ENCODE measurements at regions not wholly inside any gene's neighbourhood (a gene's known extent, or its start where the extent isn't known, plus 50 kb on each side); places are given as distances from the start of the nearest gene placed in this dataset.
A peak's percentile ranks its signal among the peaks of the same experiment; 100 is the strongest.
"Not testable (repeated sequence)": the region's sequence is repeated elsewhere in the genome, so short reads cannot be mapped to it uniquely, and the experiment has no call there.

DNA sequence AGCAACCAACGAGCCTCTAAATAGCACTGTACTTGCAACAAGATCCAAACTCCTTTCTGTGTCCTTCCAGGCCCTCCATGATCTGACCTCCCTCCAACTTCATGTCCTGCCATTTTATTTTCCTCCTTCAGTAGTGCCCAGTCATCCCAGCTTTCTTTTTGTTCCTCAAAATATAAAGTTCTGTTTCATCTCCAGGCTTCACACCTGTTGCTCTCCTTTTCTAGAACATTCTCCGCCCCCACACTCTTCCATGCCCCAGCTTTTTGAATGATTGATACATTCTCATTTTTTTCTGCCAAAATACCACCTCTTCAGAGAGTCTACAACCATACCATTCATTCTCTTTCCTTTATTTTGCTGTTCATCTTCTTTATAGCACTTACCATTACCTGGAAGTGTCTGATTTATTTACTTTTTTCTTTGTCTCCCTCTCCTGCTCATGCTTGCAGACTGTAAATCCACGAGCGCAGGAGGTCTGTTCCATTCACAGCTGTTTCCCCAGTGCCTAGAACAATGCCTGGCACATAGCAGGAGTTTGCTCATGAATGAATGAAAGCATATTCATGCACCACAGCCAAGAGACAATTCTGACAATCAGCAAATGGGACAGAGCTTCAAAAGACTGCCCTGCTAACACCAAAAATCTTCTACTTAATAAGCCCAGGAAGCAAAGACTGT is 296.4 kb downstream of the RPAP3 start:
- DNase-seq = no peak

DNA sequence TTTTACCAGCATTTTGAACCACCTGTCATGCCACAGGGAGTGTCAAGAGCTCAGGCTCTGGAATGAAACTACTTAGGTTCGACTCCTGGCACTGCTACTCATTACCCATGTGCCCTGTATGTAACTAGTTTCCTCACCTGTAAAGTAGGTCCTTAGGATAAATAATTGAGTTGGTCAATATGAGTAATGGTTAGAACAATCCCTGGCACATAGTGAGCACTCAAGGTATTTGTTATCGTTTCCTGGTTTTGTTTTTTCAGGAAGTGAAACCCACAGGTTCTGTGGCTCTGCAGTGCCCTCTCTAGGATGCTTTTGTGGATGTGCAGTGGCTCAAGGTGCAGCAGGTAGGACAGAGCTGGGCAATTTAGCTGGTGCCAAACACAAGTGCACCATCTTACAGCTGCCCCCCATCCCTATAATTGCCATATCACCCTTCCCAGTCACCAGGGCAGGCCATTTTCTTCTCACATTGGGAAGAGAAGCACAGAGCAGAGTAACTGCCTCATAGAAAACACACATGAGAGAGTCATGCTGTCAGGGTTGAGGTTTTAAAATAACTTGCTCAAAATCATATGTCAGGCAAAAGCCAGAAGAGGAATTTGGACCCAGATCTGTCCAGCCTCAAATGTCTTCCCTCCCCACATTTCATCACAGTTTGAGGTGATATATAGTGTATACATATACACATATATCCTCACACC is 297.5 kb downstream of the RPAP3 start:
- DNase-seq = no peak

DNA sequence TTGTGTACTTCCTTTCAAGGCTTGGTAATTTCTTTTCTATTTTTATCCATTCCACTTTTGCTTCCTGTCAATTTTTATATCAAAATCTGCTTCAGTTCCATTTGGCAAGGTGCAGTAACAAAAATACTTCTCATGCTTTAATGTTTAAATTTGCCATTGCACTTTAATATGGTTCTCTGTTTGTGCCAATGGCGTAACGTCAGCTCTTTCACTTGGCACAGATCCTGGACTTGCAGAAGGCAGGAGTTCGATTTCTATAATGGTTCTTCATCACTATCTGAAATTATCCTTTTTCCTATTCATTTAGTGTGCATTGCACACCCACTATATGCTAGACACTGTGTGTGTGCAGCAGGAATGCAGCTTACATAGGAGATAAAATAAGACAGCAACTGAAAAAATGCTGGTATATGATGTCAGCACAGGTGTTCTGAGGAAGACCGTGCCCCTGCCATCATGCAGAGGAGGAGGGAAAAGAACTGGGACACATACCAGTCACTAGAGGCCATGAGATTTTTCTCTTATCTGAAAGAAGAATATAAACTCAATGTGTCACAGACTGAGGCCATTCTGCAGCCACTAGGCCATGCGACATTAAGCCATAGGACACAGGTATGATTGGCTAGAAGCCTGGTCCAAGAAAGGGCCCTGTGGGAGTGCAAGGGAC is 298.2 kb downstream of the RPAP3 start:
- no peak for DNase-seq

GRCh38 chr12:47403681-47404080 is 302.1 kb downstream of the RPAP3 start:
- DNase-seq = no peak

- not testable (repeated sequence) for DNase-seq
Measured at GRCh38 chr12:47401196-47401595, 304.6 kb downstream of the RPAP3 start.

- DNase-seq = no peak
Measured at GRCh38 chr12:47400266-47400665, 305.6 kb downstream of the RPAP3 start.

DNA sequence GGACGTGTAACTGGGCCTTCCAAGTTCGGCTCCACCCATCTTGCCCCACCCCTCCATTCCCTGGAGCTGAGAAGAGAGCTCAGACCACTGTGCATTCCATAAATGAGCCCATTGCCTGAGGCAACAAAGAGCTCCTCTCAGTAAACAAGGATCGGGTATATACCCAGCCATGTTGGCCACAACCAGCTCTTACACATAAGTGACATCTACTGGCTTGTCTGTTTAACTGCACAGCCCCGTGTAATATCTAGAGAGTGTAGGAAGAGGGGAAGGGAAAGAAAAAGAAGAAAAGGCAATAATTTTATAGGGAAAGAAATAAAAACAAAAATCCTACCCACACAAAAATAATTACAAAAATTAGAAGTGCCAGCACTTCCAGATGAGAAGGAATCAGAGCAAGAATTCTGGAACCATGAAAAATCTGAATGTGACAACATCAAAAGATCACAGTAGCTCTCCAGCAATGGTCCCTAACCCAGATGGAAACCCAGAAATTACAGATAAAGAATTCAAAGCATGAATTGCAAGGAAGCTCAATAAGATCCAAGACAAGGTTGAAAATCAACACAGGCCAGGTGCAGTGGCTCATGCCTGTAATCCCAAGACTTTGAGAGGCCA is 308.1 kb downstream of the RPAP3 start:
- DNase-seq = no peak

GRCh38 chr12:47396902-47397663 is 308.7 kb downstream of the RPAP3 start:
- DNase-seq = no peak

- no peak for DNase-seq
Measured at GRCh38 chr12:47394070-47394469, 311.8 kb downstream of the RPAP3 start.

GRCh38 chr12:47393403-47393790 is 312.4 kb downstream of the RPAP3 start:
- no peak for DNase-seq

DNA sequence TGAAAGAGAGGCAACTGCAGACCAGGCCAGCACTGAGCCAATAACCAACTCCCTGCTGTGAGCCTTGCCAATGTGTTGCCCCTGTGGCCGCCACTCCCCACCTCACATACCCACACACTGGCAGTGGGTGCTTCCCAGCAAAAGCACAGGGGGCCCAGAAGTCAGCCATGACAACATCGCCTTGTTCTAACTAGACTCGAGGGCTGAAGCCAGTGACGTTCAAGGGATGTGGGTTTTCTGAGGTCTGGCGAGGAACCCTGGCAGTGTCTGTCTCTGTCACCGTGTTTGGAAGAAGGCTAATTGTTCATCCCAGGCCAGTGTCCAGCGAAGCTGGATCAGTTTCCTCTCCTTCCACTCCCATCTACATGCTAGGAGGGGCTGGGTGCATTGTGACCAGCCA is 311.8 kb upstream of the AMIGO2 start:
- no peak for DNase-seq

DNA sequence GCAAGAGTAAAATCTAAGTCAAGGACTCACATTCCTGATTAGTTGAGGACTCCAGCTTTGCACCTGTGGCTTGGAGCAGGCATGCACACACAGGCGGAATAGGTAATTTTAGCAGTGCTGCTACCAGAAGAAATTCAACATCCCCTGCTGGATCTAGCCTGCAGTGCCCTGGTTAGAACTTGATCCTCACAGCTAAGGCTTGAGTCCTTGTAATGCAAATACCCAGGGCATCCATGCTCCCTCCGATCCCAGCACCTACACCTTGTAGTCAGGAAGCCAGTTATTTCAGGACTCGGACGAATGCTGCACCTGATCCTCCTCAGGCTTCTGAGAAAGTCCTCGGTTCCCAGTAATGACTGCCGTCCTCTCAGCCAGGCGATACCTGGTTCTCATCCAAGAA is 309.0 kb upstream of the AMIGO2 start:
- DNase-seq = no peak

- DNase-seq = no peak
Measured at GRCh38 chr12:47387994-47388393, 308.2 kb upstream of the AMIGO2 start.

DNA sequence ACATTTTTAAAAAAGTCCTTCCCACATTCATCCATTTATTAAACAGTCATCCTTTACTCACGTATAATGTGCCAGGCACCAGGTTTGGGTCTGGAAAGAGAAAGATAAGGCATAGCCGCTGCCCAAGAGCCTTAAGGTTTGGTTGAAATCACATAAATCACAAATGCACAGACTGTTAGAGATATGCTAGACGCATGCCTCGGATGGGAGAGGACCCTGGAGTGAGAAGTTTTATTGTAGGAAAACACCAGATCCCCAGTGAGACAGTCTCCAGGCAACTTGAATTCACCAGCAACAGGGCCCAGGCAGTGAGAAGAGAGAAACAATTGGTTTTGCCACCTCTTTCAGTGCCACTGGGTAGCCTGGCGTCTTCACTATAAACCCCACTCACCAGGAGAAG is 305.9 kb upstream of the AMIGO2 start:
- DNase-seq = no peak

DNA sequence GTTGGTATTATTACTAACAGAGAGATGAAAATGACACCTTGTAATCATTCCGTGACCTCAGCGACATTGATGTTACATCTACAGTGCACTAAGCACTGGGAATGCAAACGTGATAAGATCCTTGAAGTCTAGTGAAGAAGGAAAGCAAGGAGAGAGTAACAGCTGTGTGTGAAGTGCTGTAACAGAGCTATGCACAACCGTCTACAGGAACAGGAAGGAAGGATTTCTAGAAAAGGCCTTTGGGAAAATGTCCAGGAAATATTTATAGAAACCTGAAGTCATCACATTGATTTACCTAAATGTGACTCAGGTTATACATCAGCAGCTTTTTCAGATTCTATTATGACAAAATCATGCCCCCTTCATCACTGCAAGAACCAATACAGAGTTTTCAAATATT is 304.2 kb upstream of the AMIGO2 start:
- DNase-seq = no peak

DNA sequence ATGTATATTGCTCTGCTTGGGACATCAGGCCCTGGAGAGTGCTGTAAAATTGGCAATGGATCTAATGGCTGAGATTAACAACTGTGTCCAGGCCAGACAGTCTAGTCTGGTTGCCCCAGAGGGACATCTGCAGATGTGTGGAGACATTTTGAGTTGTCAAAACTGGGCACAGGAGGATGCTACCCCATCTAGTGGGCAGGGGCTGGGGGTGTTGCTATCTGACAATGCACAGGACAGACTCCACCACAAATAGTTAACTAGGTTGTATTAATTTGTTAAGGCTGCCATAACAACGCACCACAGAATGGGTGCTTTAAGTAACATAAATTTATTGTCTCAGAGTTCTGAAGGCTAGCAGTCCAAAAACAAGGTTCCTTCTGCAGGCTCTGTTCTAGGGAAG is 302.5 kb upstream of the AMIGO2 start:
- no peak for DNase-seq

DNA sequence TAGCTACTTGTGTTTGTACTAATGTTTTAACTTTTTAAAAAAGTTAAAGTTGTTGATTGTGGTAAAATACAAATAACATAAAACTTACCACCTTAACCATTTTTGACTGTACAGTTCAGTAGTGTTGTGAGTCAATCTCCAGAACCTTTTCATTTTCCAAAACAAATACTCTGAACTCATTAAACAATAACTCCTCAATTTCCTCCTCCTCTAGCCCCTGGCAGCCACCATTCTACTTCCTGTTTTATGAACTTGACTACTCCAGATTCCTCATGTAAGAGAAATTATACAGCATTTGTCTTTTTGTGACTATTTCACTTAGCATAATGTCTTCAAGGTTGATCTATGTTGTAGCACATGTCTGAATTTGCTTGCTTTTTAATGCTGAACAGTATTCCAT is 299.1 kb upstream of the AMIGO2 start:
- no peak for DNase-seq

DNA sequence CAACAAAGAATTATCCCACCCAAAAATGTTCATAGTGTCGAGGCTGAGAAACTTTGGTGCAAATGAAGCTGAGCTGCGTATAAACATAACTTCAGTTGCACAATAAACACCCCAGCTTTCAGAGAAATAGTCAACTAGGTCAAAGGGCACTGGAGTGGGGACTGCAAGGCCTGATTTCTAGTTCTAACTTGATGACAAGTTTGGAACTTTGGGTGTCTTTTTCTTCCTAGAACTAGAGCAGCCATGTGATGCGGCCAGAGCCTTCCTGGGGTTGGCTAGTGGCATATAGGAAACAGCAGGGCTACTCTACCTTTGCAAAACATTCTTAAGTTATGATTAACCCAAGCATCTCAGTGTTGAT is 298.4 kb upstream of the AMIGO2 start:
- no peak for DNase-seq

DNA sequence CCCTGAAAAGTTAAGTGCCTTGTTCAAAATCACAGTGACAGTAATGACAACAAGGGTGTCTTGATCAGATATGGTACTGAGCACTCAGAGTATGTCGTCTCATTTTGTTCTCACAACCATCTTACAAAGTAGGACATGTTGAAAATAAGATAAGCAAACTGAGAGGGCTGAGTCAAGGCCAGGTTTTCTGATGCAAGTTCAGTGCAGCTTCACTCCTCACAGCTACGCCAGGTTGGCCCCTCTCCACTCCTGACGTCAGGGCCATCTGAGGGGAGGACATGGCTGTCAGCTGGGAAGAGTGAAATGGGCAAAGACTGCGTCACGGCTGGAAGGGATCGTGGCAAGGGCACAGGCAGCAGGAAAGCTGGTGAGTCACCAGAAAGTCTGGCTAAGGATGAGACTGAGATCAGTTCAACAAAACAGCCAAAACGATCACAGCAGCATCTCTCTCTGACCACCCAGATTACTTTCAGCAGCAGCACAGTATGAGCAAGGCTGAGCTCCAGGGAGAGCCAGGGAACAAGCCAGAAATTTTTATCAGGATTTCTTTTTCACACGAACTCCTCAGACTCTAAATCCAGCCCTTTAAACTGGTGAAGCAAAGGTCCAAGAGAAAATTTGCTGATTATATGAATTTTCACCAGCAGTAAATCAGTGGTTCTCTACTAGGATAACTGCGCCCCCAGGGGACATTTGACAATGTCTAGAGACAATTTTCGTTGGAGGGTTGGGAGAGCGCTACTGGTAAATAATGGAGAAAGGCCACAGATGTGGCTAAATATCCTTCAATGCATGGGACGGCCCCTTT is 297.9 kb upstream of the AMIGO2 start:
- DNase-seq = peak in 10 of 14 donors; percentile 2 to 83 (median 21)

DNA sequence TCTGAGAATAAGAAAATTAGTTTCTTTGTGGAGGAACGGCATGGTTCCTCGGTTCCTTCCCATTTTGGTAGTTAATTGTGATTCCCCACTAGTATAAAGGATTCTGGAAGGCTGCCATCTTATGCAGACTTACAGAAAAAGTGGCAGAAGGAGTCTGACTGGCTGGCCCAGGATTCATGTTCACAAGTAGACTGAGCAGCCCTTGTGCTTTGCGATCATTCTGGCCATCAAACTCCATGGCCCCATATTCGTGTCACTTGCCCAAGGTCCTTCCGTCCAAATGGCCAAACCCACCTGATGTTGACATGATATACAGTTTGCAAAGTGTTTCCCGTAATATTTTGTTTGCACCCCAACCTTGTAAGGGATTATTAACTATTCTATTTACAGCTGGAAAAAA is 297.2 kb upstream of the AMIGO2 start:
- DNase-seq = peak in 1 of 14 donors; percentile 2

DNA sequence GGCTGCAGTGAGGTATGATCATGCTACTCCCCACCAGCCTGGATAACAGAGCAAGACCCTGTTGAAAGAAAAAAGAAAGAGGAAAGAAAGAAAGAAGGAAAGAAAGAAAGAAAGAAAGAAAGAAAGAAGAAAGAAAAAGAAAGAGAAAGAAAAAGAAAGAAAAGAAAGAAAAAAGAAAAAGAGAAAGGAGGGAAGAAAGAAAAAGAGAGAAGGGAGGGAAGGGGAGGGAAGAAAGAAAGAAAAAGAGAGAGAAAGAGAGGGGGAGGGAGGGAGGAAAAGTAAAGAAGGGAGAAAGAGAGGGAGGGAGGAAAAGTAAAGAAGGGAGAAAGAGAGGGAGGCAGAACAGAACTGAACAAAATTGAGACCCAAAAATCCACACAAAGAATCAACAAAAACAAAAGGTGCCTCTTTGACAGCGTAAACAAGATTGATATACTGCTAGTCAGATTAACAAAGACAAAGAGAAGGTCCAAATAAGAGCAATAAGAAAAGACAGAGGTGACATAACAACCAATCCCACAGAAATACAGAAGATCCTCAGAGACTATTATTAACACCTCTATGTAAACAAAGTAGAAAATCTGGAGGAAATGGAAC is 293.9 kb upstream of the AMIGO2 start:
- no peak for DNase-seq
